IMR-90 (cell line): ENCODE measurements at regions not wholly inside any gene's neighbourhood (a gene's known extent, or its start where the extent isn't known, plus 50 kb on each side); places are given as distances from the start of the nearest gene placed in this dataset.
A peak's percentile ranks its signal among the peaks of the same experiment; 100 is the strongest.

Experiments
- ATAC-seq: fragments of 200-7000 bp; cut with Tn5 transposase; 2 replicates; pipeline ENCODE4 v1.9.1; 2020; ENCODE audit warnings: low read depth, mild to moderate bottlenecking, moderate library complexity
- BruUV-seq: library from RNA; stranded (reverse); fragments of 400-500 nt; replicated peaks from 2 replicates; lab custom pipeline; 2021; lab: Mats Ljungman, UMichigan
- CTCF ChIA-PET: fragments of 300-600 bp; formaldehyde crosslinking; extraction: SDS; loops from one replicate; lab custom pipeline; 2021; ENCODE audit warnings: antibody characterized with exemption; lab: Yijun Ruan, JAX
- POLR2A ChIA-PET: fragments of 300-600 bp; sonication (Branson Sonifier 250); formaldehyde crosslinking; loops from one replicate; lab custom pipeline; 2022; ENCODE audit warnings: antibody characterized with exemption; ENCODE audit not compliant: unreplicated experiment; lab: Charles Lee
- DNase-seq: peaks from one replicate; pipeline ENCODE4 v3.0.0; 2013
- H2AFZ ChIP-seq: replicated peaks from 2 replicates; pipeline ENCODE3; 2013; ENCODE audit warnings: low read length, mild to moderate bottlenecking; ENCODE audit not compliant: poor library complexity
- H2AK5ac ChIP-seq: 2 replicates; pipeline ENCODE4 v1.6.1; 2013; ENCODE audit warnings: low read depth, low read length, inconsistent platforms
- H2AK9ac ChIP-seq: replicated peaks from 2 replicates; pipeline ENCODE3; 2013; ENCODE audit warnings: mild to moderate bottlenecking, low read depth, low read length, moderate library complexity; ENCODE audit not compliant: poor library complexity
- H2BK120ac ChIP-seq: 2 replicates; pipeline ENCODE4 v1.6.1; 2013; ENCODE audit warnings: low read depth, low read length, inconsistent platforms
- H2BK15ac ChIP-seq: 3 replicates; pipeline ENCODE4 v1.6.1; 2013; ENCODE audit warnings: low read depth, low read length, inconsistent platforms
- H2BK20ac ChIP-seq: 2 replicates; pipeline ENCODE4 v1.6.1; 2013; ENCODE audit warnings: low read depth, mild to moderate bottlenecking, inconsistent platforms, low read length, moderate library complexity
- H2BK5ac ChIP-seq: 2 replicates; pipeline ENCODE4 v1.6.1; 2013; ENCODE audit warnings: mild to moderate bottlenecking, low read depth, low read length, inconsistent platforms; ENCODE audit not compliant: poor library complexity, severe bottlenecking
- H3K14ac ChIP-seq: replicated peaks from 2 replicates; pipeline ENCODE4 v1.6.1; 2013; ENCODE audit warnings: low read depth, low read length, inconsistent platforms
- H3K18ac ChIP-seq: 2 replicates; pipeline ENCODE4 v1.6.1; 2013; ENCODE audit warnings: low read depth, low read length, control low read depth
- H3K23ac ChIP-seq: 2 replicates; pipeline ENCODE4 v1.6.1; 2013; ENCODE audit warnings: low read depth, low read length, inconsistent platforms
- H3K27ac ChIP-seq: 2 replicates; pipeline ENCODE4 v1.5.1; 2013; ENCODE audit warnings: mild to moderate bottlenecking, control low read depth, low read length; ENCODE audit not compliant: insufficient read depth
- H3K27me3 ChIP-seq: 2 replicates; pipeline ENCODE4 v1.6.1; 2013; ENCODE audit warnings: low read length; ENCODE audit not compliant: control insufficient read depth, insufficient read depth
- H3K36me3 ChIP-seq: 2 replicates; pipeline ENCODE4 v1.6.1; 2013; ENCODE audit warnings: low read length, mixed read lengths; ENCODE audit not compliant: control insufficient read depth, insufficient read depth
- H3K4ac ChIP-seq: 2 replicates; pipeline ENCODE4 v1.6.1; 2013; ENCODE audit warnings: low read depth, low read length, inconsistent platforms
- H3K4me1 ChIP-seq: 2 replicates; pipeline ENCODE4 v1.6.1; 2013; ENCODE audit warnings: low read length, mixed read lengths; ENCODE audit not compliant: control insufficient read depth, insufficient read depth
- H3K4me2 ChIP-seq: 2 replicates; pipeline ENCODE4 v1.6.1; 2013; ENCODE audit warnings: low read depth, mild to moderate bottlenecking, control low read depth, low read length, moderate library complexity
- H3K4me3 ChIP-seq: 2 replicates; pipeline ENCODE4 v1.5.1; 2013; ENCODE audit warnings: low read depth, mild to moderate bottlenecking, control low read depth, low read length, moderate library complexity; ENCODE audit not compliant: insufficient read depth
- H3K56ac ChIP-seq: 2 replicates; pipeline ENCODE4 v1.6.1; 2013; ENCODE audit warnings: low read length, inconsistent platforms; ENCODE audit not compliant: insufficient read depth; ENCODE audit errors: extremely low read depth
- H3K79me1 ChIP-seq, 2 experiments: 2 replicates each; pipeline ENCODE4 v1.6.1; 2013; ENCODE audit warnings: low read length in 2 of 2, inconsistent platforms in 1 of 2, low read depth in 1 of 2
- H3K9ac ChIP-seq: 2 replicates; pipeline ENCODE4 v1.6.1; 2013; ENCODE audit warnings: low read depth, low read length, control low read depth
- H3K9me1 ChIP-seq: 2 replicates; pipeline ENCODE4 v1.6.1; 2013; ENCODE audit warnings: low read length, inconsistent platforms; ENCODE audit not compliant: insufficient read depth
- H3K9me3 ChIP-seq: 2 replicates; pipeline ENCODE4 v1.6.1; 2013; ENCODE audit warnings: low read length; ENCODE audit not compliant: control insufficient read depth, insufficient read depth
- H4K20me1 ChIP-seq: 2 replicates; pipeline ENCODE4 v1.6.1; 2013; ENCODE audit warnings: low read length, inconsistent platforms; ENCODE audit not compliant: insufficient read depth
- H4K5ac ChIP-seq: 2 replicates; pipeline ENCODE4 v1.6.1; 2013; ENCODE audit warnings: mild to moderate bottlenecking, low read depth, low read length, control low read depth
- H4K8ac ChIP-seq, 2 experiments: 2 replicates each; pipeline ENCODE4 v1.6.1; 2013; ENCODE audit warnings: low read depth in 2 of 2, low read length in 2 of 2, control low read depth in 1 of 2, inconsistent platforms in 1 of 2
- H4K91ac ChIP-seq: 2 replicates; pipeline ENCODE4 v1.6.1; 2013; ENCODE audit warnings: low read depth, low read length, inconsistent platforms; ENCODE audit not compliant: insufficient read depth
- NFE2L2 ChIP-seq: fragments of 150-350 bp; IDR thresholded peaks from 2 replicates; pipeline ENCODE4 v1.6.1; 2016; ENCODE audit warnings: low read depth, mild to moderate bottlenecking, low read length
- RAD21 ChIP-seq: IDR thresholded peaks from 2 replicates; pipeline ENCODE4 v1.6.1; 2012; ENCODE audit warnings: low read length, improper control_type of control experiment
- dilution Hi-C: fragments of 300-500 bp; cut with HindIII; formaldehyde crosslinking; loops from one replicate; pipeline ENCODE4 v1.14.3; 2018; ENCODE audit warnings: low sequenced_read_pairs; ENCODE audit not compliant: unreplicated experiment
- in situ Hi-C: fragments of 300-500 bp; cut with MboI; formaldehyde crosslinking; loops from 3 replicates; pipeline ENCODE4 v1.14.3; 2019; ENCODE audit warnings: low sequenced_read_pairs, inconsistent platforms, mixed read lengths
- intact Hi-C: fragments of 100-400 bp; cut with micrococcal nuclease; formaldehyde crosslinking; loops from 2 replicates; pipeline ENCODE4 v1.10.0; 2022
- TF ChIP-seq, protein P1 (sequence below): fragments of 150-350 bp; IDR thresholded peaks from 2 replicates; pipeline ENCODE4 v1.6.1; 2016; ENCODE audit warnings: low read depth, mild to moderate bottlenecking, low read length, moderate library complexity, borderline replicate concordance
- TF ChIP-seq, protein P2 (sequence below): fragments of 150-350 bp; IDR thresholded peaks from 2 replicates; pipeline ENCODE4 v1.6.1; 2017; ENCODE audit warnings: mild to moderate bottlenecking, antibody characterized with exemption, low read length, low read depth

DNA sequence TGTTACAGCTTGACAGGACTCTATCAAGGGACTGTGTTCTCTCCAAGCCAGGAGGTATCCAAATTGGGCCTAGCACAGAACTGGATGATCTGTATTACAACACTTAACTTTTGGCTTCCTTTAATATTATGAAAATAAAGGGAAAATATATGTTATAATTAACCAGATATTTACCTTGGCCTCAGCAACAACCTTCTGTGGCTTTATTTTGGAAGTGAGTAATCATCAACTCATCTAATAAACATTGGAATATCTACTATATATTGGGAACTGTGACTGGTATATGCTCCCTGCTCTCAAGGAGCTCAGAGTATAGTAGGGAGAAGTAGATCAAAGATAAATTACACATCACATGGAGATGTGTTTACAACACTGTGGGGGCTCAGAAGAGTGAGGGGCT lies 352.2 kb downstream of the METTL15 start:
- Histone ChIP-seq H3K4me3 (no peak overlapping the region), H3K27ac (no peak overlapping the region), H3K23ac (no peak overlapping the region; the same call in 1 of the 2 replicates), H4K20me1 (no peaks in the 10 kb centered on the region), H2BK15ac (0 out of 3 replicates have a peak overlapping the region, but pooled peaks have one; percentile 55), H3K27me3 (no peaks in the 10 kb centered on the region), H3K18ac (peak overlapping the region; percentile 66; the same call in 1 of the 2 replicates), H3K9me3 (no peaks in the 10 kb centered on the region), H2BK5ac (peak overlapping the region; percentile 100), H3K14ac (no peak overlapping the region; the same call in 1 of the 2 replicates), H3K4ac (peak overlapping the region; percentile 79; the same call in 1 of the 2 replicates), H2BK120ac (peak overlapping the region; percentile 73), H3K4me2 (peak overlapping the region; percentile 23; the same call in 1 of the 2 replicates), H4K5ac (no peak overlapping the region; the same call in 1 of the 2 replicates), H4K91ac (peak overlapping the region; percentile 43; the same call in 1 of the 2 replicates), H2BK20ac (peak overlapping the region; percentile 80; the same call in 1 of the 2 replicates), H3K79me1 (peaks cover 5 to 8% of the 10 kb centered on the region in 2 experiments; a peak in 1 of 4 replicates), H3K9me1 (no peaks in the 10 kb centered on the region), H2AFZ (no peak overlapping the region), H3K4me1 (peaks cover 15% of the 10 kb centered on the region), H4K8ac (peak overlapping the region; percentile 34 to 68), H3K36me3 (no peaks in the 10 kb centered on the region), H2AK5ac (no peak overlapping the region; the same call in 1 of the 2 replicates), H3K56ac (no peak overlapping the region), H3K9ac (no peak overlapping the region), H2AK9ac (no peak overlapping the region)
- intact Hi-C loops (loop anchor here (5.0 to 10.0 kb wide), 3 partner anchors 526 to 758 kb away; partner anchors contain the start of gene BDNF), in situ Hi-C loops (no loop called here), dilution Hi-C loops (no loop called here)
- POLR2A ChIA-PET = no interaction called here
- TF ChIP-seq, protein P1, sequence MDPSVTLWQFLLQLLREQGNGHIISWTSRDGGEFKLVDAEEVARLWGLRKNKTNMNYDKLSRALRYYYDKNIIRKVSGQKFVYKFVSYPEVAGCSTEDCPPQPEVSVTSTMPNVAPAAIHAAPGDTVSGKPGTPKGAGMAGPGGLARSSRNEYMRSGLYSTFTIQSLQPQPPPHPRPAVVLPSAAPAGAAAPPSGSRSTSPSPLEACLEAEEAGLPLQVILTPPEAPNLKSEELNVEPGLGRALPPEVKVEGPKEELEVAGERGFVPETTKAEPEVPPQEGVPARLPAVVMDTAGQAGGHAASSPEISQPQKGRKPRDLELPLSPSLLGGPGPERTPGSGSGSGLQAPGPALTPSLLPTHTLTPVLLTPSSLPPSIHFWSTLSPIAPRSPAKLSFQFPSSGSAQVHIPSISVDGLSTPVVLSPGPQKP = no peak
- TF ChIP-seq, protein P2, sequence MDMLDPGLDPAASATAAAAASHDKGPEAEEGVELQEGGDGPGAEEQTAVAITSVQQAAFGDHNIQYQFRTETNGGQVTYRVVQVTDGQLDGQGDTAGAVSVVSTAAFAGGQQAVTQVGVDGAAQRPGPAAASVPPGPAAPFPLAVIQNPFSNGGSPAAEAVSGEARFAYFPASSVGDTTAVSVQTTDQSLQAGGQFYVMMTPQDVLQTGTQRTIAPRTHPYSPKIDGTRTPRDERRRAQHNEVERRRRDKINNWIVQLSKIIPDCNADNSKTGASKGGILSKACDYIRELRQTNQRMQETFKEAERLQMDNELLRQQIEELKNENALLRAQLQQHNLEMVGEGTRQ = no peak
- TF ChIP-seq NFE2L2 = no peak
- TF ChIP-seq RAD21 = no peak
- no TSS peak for BruUV-seq
- ATAC-seq (0 out of 2 replicates have a peak, but pooled peaks have one; percentile 2), DNase-seq (peak; percentile 64)
- CTCF ChIA-PET = no interaction called here
